SU-DHL-6 (cell line): ENCODE measurements at regions not wholly inside any gene's neighbourhood (a gene's known extent, or its start where the extent isn't known, plus 50 kb on each side); places are given as distances from the start of the nearest gene placed in this dataset.

Experiments
- EZH2phosphoT487 ChIP-seq: fragments of 200-600 bp; sonication (generic), shearing (Covaris generic); conservative IDR thresholded peaks from 2 replicates; pipeline ENCODE4 v1.6.1; 2018; ENCODE audit warnings: mild to moderate bottlenecking, antibody characterized with exemption, low read length, moderate library complexity, mixed read lengths
- TF ChIP-seq, protein P1 (sequence below): fragments of 200-600 bp; sonication (generic); IDR thresholded peaks from one replicate; pipeline ENCODE4 v1.5.1; 2017; ENCODE audit warnings: antibody characterized with exemption, mild to moderate bottlenecking, low read length, moderate library complexity; ENCODE audit not compliant: insufficient read depth, poor library complexity, severe bottlenecking

DNA sequence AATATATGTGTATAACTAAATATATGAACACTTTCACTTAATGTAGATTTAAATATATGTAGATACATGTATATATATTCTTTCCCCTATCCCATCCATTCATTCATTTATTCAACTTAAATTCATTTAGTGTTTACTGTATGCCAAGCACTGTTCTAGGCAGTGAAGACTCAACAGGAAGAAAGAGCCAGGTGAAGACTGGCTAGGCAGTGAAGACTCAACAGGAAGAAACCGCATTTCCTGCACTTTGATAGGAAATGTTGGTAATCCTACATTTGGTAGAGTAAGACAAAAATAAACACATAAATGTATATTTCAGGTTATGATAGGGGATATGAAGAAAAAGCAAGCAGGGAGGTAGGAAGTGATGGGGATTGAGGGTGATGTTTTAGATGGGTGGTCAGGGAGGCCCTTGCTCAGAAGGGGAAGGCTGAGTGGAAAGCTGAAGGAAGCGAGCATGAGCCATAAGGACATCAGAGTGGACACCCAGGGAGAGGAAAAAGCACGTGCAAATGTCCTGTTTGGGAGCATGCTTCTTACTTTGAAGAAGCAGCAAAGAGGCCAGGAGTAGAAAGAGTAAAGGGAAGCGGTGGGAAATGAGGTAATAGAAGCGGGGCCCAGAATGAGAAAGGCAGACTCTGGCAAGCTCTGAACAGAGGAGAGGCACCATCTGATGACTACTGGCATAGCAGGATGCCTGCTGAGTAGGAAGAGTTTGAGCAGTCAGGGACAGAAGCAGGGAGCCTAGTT, 227.8 kb upstream of the MAP3K1 start:
- TF ChIP-seq, protein P1, sequence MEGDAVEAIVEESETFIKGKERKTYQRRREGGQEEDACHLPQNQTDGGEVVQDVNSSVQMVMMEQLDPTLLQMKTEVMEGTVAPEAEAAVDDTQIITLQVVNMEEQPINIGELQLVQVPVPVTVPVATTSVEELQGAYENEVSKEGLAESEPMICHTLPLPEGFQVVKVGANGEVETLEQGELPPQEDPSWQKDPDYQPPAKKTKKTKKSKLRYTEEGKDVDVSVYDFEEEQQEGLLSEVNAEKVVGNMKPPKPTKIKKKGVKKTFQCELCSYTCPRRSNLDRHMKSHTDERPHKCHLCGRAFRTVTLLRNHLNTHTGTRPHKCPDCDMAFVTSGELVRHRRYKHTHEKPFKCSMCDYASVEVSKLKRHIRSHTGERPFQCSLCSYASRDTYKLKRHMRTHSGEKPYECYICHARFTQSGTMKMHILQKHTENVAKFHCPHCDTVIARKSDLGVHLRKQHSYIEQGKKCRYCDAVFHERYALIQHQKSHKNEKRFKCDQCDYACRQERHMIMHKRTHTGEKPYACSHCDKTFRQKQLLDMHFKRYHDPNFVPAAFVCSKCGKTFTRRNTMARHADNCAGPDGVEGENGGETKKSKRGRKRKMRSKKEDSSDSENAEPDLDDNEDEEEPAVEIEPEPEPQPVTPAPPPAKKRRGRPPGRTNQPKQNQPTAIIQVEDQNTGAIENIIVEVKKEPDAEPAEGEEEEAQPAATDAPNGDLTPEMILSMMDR = no peak
- TF ChIP-seq EZH2phosphoT487 = no peak
